HEK293 (cell line): ENCODE measurements at regions not wholly inside any gene's neighbourhood (a gene's known extent, or its start where the extent isn't known, plus 50 kb on each side); places are given as distances from the start of the nearest gene placed in this dataset.

ENCODE experiments used
- CTCF ChIA-PET: fragments of 350-600 bp; formaldehyde crosslinking; extraction: SDS; loops from one replicate; lab custom pipeline; 2021; ENCODE audit warnings: antibody characterized with exemption; lab: Yijun Ruan, JAX
- POLR2A ChIA-PET: fragments of 300-600 bp; formaldehyde crosslinking; extraction: SDS; loops from one replicate; lab custom pipeline; 2020; ENCODE audit warnings: antibody characterized with exemption, inconsistent platforms; lab: Yijun Ruan, JAX
- H3K27ac ChIP-seq: fragments of 200-500 bp; sonication (Bioruptor generic); 2 replicates; pipeline ENCODE4 v1.5.1; 2014; ENCODE audit warnings: low read depth, low read length, control low read depth, inconsistent platforms; ENCODE audit errors: extremely low read depth
- H3K36me3 ChIP-seq, 2 experiments: fragments of 200-500 bp in 1 of 2; sonication (Bioruptor generic) in 1 of 2; 1 replicate in 1 of 2; 2 replicates in 1 of 2; pipeline ENCODE4 v1.5.1; 2014 to 2017; ENCODE audit warnings: inconsistent platforms in 2 of 2, low read length in 2 of 2; ENCODE audit not compliant: control insufficient read depth in 2 of 2, insufficient read depth in 1 of 2
- H3K4me1 ChIP-seq: fragments of 200-500 bp; sonication (Bioruptor generic); 2 replicates; pipeline ENCODE4 v1.5.1; 2014; ENCODE audit warnings: mild to moderate bottlenecking, low read length, inconsistent platforms; ENCODE audit not compliant: control insufficient read depth, insufficient read depth
- H3K4me3 ChIP-seq: 2 replicates; pipeline ENCODE4 v1.5.1; 2011; ENCODE audit warnings: low read depth, mild to moderate bottlenecking, control low read depth, low read length, moderate library complexity
- H3K9me3 ChIP-seq: fragments of 200-500 bp; sonication (Bioruptor generic); 2 replicates; pipeline ENCODE4 v1.5.1; 2014; ENCODE audit warnings: low read depth, low read length, inconsistent platforms; ENCODE audit not compliant: control insufficient read depth, insufficient read depth
- GFI1B ChIP-seq: fragments of 450-650 bp; formaldehyde crosslinking; IDR thresholded peaks from 2 replicates; pipeline ENCODE4 v1.5.1; 2016; ENCODE audit warnings: missing biosample characterization, missing genetic modification characterization
- GLIS1 ChIP-seq: fragments of 450-650 bp; formaldehyde crosslinking; IDR thresholded peaks from 2 replicates; pipeline ENCODE4 v1.5.1; 2016; ENCODE audit warnings: missing biosample characterization, missing genetic modification characterization
- KLF10 ChIP-seq: fragments of 450-650 bp; IDR thresholded peaks from 2 replicates; pipeline ENCODE4 v1.5.1; 2018; ENCODE audit warnings: missing biosample characterization, mild to moderate bottlenecking, missing genetic modification characterization
- OVOL3 ChIP-seq: fragments of 450-650 bp; formaldehyde crosslinking; IDR thresholded peaks from 2 replicates; pipeline ENCODE4 v1.5.1; 2016; ENCODE audit warnings: missing biosample characterization, missing genetic modification characterization
- SP7 ChIP-seq: fragments of 450-650 bp; formaldehyde crosslinking; IDR thresholded peaks from 2 replicates; pipeline ENCODE4 v1.5.1; 2016; ENCODE audit warnings: missing biosample characterization, missing genetic modification characterization
- YY1 ChIP-seq: fragments of 450-650 bp; formaldehyde crosslinking; IDR thresholded peaks from 2 replicates; pipeline ENCODE4 v1.5.1; 2018; ENCODE audit warnings: missing biosample characterization, missing genetic modification characterization
- ZBTB17 ChIP-seq: fragments of 450-650 bp; formaldehyde crosslinking; IDR thresholded peaks from 2 replicates; pipeline ENCODE4 v1.5.1; 2016; ENCODE audit warnings: missing biosample characterization, missing genetic modification characterization
- ZBTB21 ChIP-seq: fragments of 450-650 bp; formaldehyde crosslinking; IDR thresholded peaks from 2 replicates; pipeline ENCODE4 v1.5.1; 2017; ENCODE audit warnings: missing biosample characterization, missing genetic modification characterization
- ZFHX2 ChIP-seq: fragments of 450-650 bp; formaldehyde crosslinking; conservative IDR thresholded peaks from 2 replicates; pipeline ENCODE4 v1.5.1; 2016; ENCODE audit warnings: missing biosample characterization, missing genetic modification characterization
- ZNF155 ChIP-seq: fragments of 450-650 bp; formaldehyde crosslinking; IDR thresholded peaks from 2 replicates; pipeline ENCODE4 v1.5.1; 2016; ENCODE audit warnings: missing biosample characterization, missing genetic modification characterization
- ZNF302 ChIP-seq: fragments of 450-650 bp; formaldehyde crosslinking; IDR thresholded peaks from 2 replicates; pipeline ENCODE4 v1.5.1; 2016; ENCODE audit warnings: missing biosample characterization, missing genetic modification characterization, low read depth
- ZNF335 ChIP-seq: fragments of 450-650 bp; formaldehyde crosslinking; conservative IDR thresholded peaks from 2 replicates; pipeline ENCODE4 v1.5.1; 2016; ENCODE audit warnings: missing biosample characterization, missing genetic modification characterization
- ZNF521 ChIP-seq: fragments of 450-650 bp; formaldehyde crosslinking; IDR thresholded peaks from 2 replicates; pipeline ENCODE4 v1.5.1; 2017; ENCODE audit warnings: missing biosample characterization, mild to moderate bottlenecking, missing genetic modification characterization
- ZNF626 ChIP-seq: fragments of 450-650 bp; sonication (Bioruptor Pico); formaldehyde crosslinking; IDR thresholded peaks from 2 replicates; pipeline ENCODE4 v1.5.1; 2018; ENCODE audit warnings: missing biosample characterization, missing genetic modification characterization, inconsistent platforms
- ZNF629 ChIP-seq: fragments of 450-650 bp; formaldehyde crosslinking; IDR thresholded peaks from 2 replicates; pipeline ENCODE4 v1.5.1; 2017; ENCODE audit warnings: missing biosample characterization, missing genetic modification characterization
- ZNF658 ChIP-seq: fragments of 450-650 bp; formaldehyde crosslinking; IDR thresholded peaks from 2 replicates; pipeline ENCODE4; 2016; ENCODE audit warnings: missing biosample characterization, missing genetic modification characterization
- TF ChIP-seq, protein P1 (sequence below): fragments of 450-650 bp; formaldehyde crosslinking; IDR thresholded peaks from 2 replicates; pipeline ENCODE4 v1.5.1; 2016; ENCODE audit warnings: missing biosample characterization, missing genetic modification characterization, low read depth
- TF ChIP-seq, protein P2 (sequence below): fragments of 450-650 bp; formaldehyde crosslinking; optimal IDR thresholded peaks from 2 replicates; pipeline ENCODE3; 2016; ENCODE audit warnings: missing biosample characterization, mild to moderate bottlenecking, missing genetic modification characterization
- TF ChIP-seq, protein P3 (sequence below): fragments of 450-650 bp; formaldehyde crosslinking; IDR thresholded peaks from 2 replicates; pipeline ENCODE4 v1.5.1; 2016; ENCODE audit warnings: missing biosample characterization, missing genetic modification characterization
- TF ChIP-seq, protein P4 (sequence below): fragments of 450-650 bp; formaldehyde crosslinking; IDR thresholded peaks from 2 replicates; pipeline ENCODE4 v1.5.1; 2016; ENCODE audit warnings: missing biosample characterization, missing genetic modification characterization
- TF ChIP-seq, protein P5 (sequence below): fragments of 450-650 bp; formaldehyde crosslinking; IDR thresholded peaks from 2 replicates; pipeline ENCODE4 v1.5.1; 2017; ENCODE audit warnings: missing biosample characterization, missing genetic modification characterization

DNA sequence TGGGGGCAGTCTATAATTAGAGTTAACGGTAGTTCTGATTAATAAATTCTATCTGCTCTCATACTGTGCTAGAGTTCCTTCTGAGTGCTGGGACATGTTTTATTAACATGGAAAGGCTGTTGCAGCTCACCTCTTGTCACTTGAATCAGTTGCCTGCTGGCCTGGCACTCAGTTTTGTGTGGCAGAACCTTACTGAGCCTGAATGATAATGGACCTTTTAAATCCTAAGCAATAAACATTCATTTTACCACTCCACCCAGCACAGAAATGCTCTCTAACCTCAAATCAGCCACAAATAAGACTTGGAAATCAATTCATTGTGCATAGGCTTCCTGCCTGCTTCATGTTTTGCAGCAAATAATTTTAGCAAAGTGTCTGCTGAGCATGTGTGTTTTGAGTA is 115.0 kb upstream of the RBMS1 start:
- CTCF ChIA-PET = no interaction called here
- POLR2A ChIA-PET = no interaction called here

DNA sequence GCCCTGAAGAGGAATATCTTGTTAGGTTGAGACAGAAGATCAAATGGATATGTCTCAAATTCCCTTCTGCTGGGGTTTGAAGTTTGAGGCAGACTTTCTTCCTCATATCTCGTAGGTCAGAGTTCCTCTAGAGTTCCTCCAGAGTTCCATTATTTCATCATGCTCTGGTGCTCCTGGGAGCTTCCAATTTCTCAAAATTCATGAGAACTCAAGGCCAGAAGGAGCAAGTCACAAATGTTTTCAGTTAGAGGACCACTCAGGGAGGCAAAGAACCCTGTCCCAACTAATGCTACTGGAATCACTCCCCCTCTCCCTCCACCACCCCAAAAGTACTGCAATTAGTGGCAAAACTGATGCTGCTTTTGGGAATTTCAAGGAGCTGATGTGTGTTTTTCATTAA is 115.7 kb upstream of the RBMS1 start:
- Histone ChIP-seq H3K9me3 (no peaks in the 10 kb centered on the region), H3K4me1 (no peaks in the 10 kb centered on the region), H3K27ac (no peak overlapping the region), H3K36me3 (no peaks in the 10 kb centered on the region), H3K4me3 (no peak overlapping the region)
- ChIA-PET CTCF (no interaction called here), POLR2A (no interaction called here)
- TF ChIP-seq, protein P1, sequence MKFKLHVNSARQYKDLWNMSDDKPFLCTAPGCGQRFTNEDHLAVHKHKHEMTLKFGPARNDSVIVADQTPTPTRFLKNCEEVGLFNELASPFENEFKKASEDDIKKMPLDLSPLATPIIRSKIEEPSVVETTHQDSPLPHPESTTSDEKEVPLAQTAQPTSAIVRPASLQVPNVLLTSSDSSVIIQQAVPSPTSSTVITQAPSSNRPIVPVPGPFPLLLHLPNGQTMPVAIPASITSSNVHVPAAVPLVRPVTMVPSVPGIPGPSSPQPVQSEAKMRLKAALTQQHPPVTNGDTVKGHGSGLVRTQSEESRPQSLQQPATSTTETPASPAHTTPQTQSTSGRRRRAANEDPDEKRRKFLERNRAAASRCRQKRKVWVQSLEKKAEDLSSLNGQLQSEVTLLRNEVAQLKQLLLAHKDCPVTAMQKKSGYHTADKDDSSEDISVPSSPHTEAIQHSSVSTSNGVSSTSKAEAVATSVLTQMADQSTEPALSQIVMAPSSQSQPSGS = no peak
- TF ChIP-seq SP7 (tag by site-specific recombination) (no peak), ZFHX2 (tag by site-specific recombination) (no peak), ZBTB17 (tag by site-specific recombination) (no peak), ZNF658 (no peak), YY1 (tag by site-specific recombination) (no peak), KLF10 (tag by site-specific recombination) (no peak), GFI1B (tag by site-specific recombination) (no peak), ZNF629 (tag by site-specific recombination) (no peak), OVOL3 (tag by site-specific recombination) (no peak)
- TF ChIP-seq, protein P2, sequence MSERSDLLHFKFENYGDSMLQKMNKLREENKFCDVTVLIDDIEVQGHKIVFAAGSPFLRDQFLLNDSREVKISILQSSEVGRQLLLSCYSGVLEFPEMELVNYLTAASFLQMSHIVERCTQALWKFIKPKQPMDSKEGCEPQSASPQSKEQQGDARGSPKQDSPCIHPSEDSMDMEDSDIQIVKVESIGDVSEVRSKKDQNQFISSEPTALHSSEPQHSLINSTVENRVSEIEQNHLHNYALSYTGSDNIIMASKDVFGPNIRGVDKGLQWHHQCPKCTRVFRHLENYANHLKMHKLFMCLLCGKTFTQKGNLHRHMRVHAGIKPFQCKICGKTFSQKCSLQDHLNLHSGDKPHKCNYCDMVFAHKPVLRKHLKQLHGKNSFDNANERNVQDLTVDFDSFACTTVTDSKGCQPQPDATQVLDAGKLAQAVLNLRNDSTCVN (tag by site-specific recombination) = no peak
- TF ChIP-seq, protein P3, sequence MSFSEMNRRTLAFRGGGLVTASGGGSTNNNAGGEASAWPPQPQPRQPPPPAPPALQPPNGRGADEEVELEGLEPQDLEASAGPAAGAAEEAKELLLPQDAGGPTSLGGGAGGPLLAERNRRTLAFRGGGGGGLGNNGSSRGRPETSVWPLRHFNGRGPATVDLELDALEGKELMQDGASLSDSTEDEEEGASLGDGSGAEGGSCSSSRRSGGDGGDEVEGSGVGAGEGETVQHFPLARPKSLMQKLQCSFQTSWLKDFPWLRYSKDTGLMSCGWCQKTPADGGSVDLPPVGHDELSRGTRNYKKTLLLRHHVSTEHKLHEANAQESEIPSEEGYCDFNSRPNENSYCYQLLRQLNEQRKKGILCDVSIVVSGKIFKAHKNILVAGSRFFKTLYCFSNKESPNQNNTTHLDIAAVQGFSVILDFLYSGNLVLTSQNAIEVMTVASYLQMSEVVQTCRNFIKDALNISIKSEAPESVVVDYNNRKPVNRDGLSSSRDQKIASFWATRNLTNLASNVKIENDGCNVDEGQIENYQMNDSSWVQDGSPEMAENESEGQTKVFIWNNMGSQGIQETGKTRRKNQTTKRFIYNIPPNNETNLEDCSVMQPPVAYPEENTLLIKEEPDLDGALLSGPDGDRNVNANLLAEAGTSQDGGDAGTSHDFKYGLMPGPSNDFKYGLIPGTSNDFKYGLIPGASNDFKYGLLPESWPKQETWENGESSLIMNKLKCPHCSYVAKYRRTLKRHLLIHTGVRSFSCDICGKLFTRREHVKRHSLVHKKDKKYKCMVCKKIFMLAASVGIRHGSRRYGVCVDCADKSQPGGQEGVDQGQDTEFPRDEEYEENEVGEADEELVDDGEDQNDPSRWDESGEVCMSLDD (tag by site-specific recombination) = no peak

More for the DNA sequence above, 115.0 kb upstream of the RBMS1 start:
- TF ChIP-seq, protein P4, sequence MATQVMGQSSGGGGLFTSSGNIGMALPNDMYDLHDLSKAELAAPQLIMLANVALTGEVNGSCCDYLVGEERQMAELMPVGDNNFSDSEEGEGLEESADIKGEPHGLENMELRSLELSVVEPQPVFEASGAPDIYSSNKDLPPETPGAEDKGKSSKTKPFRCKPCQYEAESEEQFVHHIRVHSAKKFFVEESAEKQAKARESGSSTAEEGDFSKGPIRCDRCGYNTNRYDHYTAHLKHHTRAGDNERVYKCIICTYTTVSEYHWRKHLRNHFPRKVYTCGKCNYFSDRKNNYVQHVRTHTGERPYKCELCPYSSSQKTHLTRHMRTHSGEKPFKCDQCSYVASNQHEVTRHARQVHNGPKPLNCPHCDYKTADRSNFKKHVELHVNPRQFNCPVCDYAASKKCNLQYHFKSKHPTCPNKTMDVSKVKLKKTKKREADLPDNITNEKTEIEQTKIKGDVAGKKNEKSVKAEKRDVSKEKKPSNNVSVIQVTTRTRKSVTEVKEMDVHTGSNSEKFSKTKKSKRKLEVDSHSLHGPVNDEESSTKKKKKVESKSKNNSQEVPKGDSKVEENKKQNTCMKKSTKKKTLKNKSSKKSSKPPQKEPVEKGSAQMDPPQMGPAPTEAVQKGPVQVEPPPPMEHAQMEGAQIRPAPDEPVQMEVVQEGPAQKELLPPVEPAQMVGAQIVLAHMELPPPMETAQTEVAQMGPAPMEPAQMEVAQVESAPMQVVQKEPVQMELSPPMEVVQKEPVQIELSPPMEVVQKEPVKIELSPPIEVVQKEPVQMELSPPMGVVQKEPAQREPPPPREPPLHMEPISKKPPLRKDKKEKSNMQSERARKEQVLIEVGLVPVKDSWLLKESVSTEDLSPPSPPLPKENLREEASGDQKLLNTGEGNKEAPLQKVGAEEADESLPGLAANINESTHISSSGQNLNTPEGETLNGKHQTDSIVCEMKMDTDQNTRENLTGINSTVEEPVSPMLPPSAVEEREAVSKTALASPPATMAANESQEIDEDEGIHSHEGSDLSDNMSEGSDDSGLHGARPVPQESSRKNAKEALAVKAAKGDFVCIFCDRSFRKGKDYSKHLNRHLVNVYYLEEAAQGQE = no peak
- TF ChIP-seq ZNF335 = no peak
- TF ChIP-seq ZNF302 (tag by site-specific recombination) = no peak
- no peak for TF ChIP-seq ZNF626 (tag by site-specific recombination)
- TF ChIP-seq, protein P5, sequence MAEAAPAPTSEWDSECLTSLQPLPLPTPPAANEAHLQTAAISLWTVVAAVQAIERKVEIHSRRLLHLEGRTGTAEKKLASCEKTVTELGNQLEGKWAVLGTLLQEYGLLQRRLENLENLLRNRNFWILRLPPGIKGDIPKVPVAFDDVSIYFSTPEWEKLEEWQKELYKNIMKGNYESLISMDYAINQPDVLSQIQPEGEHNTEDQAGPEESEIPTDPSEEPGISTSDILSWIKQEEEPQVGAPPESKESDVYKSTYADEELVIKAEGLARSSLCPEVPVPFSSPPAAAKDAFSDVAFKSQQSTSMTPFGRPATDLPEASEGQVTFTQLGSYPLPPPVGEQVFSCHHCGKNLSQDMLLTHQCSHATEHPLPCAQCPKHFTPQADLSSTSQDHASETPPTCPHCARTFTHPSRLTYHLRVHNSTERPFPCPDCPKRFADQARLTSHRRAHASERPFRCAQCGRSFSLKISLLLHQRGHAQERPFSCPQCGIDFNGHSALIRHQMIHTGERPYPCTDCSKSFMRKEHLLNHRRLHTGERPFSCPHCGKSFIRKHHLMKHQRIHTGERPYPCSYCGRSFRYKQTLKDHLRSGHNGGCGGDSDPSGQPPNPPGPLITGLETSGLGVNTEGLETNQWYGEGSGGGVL = no peak
- TF ChIP-seq, protein P2 (tag by site-specific recombination) = no peak
- no peak for TF ChIP-seq GLIS1 (tag by site-specific recombination)
- no peak for TF ChIP-seq ZNF155
- TF ChIP-seq ZBTB21 (tag by site-specific recombination) = no peak
- no peak for TF ChIP-seq ZNF521 (tag by site-specific recombination)
- Histone ChIP-seq H3K9me3 (no peaks in the 10 kb centered on the region), H3K4me1 (no peaks in the 10 kb centered on the region), H3K36me3 (no peaks in the 10 kb centered on the region), H3K4me3 (no peak overlapping the region), H3K27ac (no peak overlapping the region)
